B cell (primary cell): ENCODE measurements at regions not wholly inside any gene's neighbourhood (a gene's known extent, or its start where the extent isn't known, plus 50 kb on each side); places are given as distances from the start of the nearest gene placed in this dataset.

Source experiments
- ATAC-seq: fragments of 200-7000 bp; cut with Tn5 transposase; one replicate; pipeline ENCODE4 v1.10.0; 2021; ENCODE audit warnings: low read depth, mild to moderate bottlenecking, moderate number of reproducible peaks, moderate library complexity
- CTCF ChIA-PET: fragments of 350-600 bp; sonication (Branson Sonifier 250); formaldehyde crosslinking; loops from one replicate; lab custom pipeline; 2021; ENCODE audit warnings: antibody characterized with exemption, inconsistent platforms; lab: Charles Lee
- POLR2A ChIA-PET: fragments of 350-600 bp; sonication (Branson Sonifier 250); formaldehyde crosslinking; loops from one replicate; lab custom pipeline; 2021; ENCODE audit warnings: antibody characterized with exemption; lab: Charles Lee
- DNase-seq: peaks from one replicate; pipeline ENCODE4 v3.0.0; 2013
- H2AFZ ChIP-seq: 2 replicates; pipeline ENCODE4 v1.6.1; 2012; ENCODE audit warnings: mild to moderate bottlenecking, low read depth, low read length; ENCODE audit not compliant: insufficient read depth, poor library complexity, severe bottlenecking
- H3K27ac ChIP-seq, 2 donors: 1 replicate in 1 of 2; 2 replicates in 1 of 2; pipeline ENCODE4 v1.5.1; 2012 to 2013; ENCODE audit warnings: low read length in 2 of 2, mild to moderate bottlenecking in 2 of 2, moderate library complexity in 1 of 2
- H3K27me3 ChIP-seq, 4 experiments: fragments of 200-600 bp in 1 of 4; sonication (generic) in 1 of 4; replicated peaks in 1 of 4; 1 replicate in 2 of 4; 2 replicates in 2 of 4; pipeline versions ENCODE4 v1.6.1 to v1.7.0; 2013 to 2016; ENCODE audit warnings: low read length in 3 of 4, mild to moderate bottlenecking in 2 of 4, mixed read lengths in 1 of 4, moderate library complexity in 1 of 4; ENCODE audit not compliant: insufficient read depth in 4 of 4, control insufficient read depth in 3 of 4; ENCODE audit errors: control extremely low read depth in 1 of 4
- H3K36me3 ChIP-seq, 2 experiments: replicated peaks in 1 of 2; 1 replicate in 1 of 2; 2 replicates in 1 of 2; pipeline versions ENCODE4 v1.6.1 to v1.7.1; 2013; ENCODE audit warnings: low read length in 1 of 2; ENCODE audit not compliant: insufficient read depth in 2 of 2, control insufficient read depth in 1 of 2; ENCODE audit errors: control extremely low read depth in 1 of 2, extremely low read depth in 1 of 2
- H3K4me1 ChIP-seq, 2 donors: fragments of 200-600 bp in 1 of 2; sonication (generic) in 1 of 2; 1 replicate in 1 of 2; 2 replicates in 1 of 2; pipeline versions ENCODE4 v1.5.1 to v1.6.1; 2013 to 2017; ENCODE audit warnings: low read length in 2 of 2; ENCODE audit not compliant: control insufficient read depth in 2 of 2, insufficient read depth in 2 of 2
- H3K4me2 ChIP-seq: replicated peaks from 2 replicates; pipeline ENCODE3; 2012; ENCODE audit warnings: mild to moderate bottlenecking, low read depth, low read length; ENCODE audit not compliant: poor library complexity, severe bottlenecking
- H3K4me3 ChIP-seq, 5 experiments: fragments of 200-600 bp in 1 of 5; sonication (generic) in 1 of 5; 1 replicate in 3 of 5; 2 replicates in 2 of 5; pipeline versions ENCODE4 v1.5.1 to v1.7.0; 2011 to 2016; ENCODE audit warnings: low read length in 4 of 5, mild to moderate bottlenecking in 4 of 5, low read depth in 2 of 5, control low read depth in 1 of 5, moderate library complexity in 1 of 5; ENCODE audit not compliant: insufficient read depth in 1 of 5; ENCODE audit errors: control extremely low read depth in 1 of 5, extremely low read depth in 1 of 5
- H3K79me2 ChIP-seq: fragments of 200-600 bp; sonication (generic); one replicate; pipeline ENCODE4 v1.6.0; 2016; ENCODE audit warnings: low read length; ENCODE audit not compliant: control insufficient read depth, insufficient read depth
- H3K9ac ChIP-seq: fragments of 200-600 bp; sonication (generic); 2 replicates; pipeline ENCODE4 v1.6.1; 2017; ENCODE audit warnings: mild to moderate bottlenecking, low read length, moderate library complexity
- H3K9me3 ChIP-seq, 3 donors: one replicate each; pipeline versions ENCODE4 v1.6.1 to v1.7.1; 2013; ENCODE audit warnings: low read length in 2 of 3; ENCODE audit not compliant: control insufficient read depth in 2 of 3, insufficient read depth in 1 of 3; ENCODE audit errors: control extremely low read depth in 1 of 3
- H4K20me1 ChIP-seq: 2 replicates; pipeline ENCODE4 v1.6.0; 2012; ENCODE audit warnings: mild to moderate bottlenecking, low read length; ENCODE audit not compliant: insufficient read depth, control insufficient read depth, poor library complexity, severe bottlenecking
- H3K27ac Mint-ChIP-seq: one replicate; pipeline ENCODE4 v1.8.0; 2021; ENCODE audit warnings: mixed read lengths
- H3K27me3 Mint-ChIP-seq: one replicate; pipeline ENCODE4 v1.8.0; 2021; ENCODE audit warnings: mixed read lengths
- H3K4me1 Mint-ChIP-seq: one replicate; pipeline ENCODE4 v1.8.0; 2021; ENCODE audit warnings: mixed read lengths
- H3K4me3 Mint-ChIP-seq: one replicate; pipeline ENCODE4 v1.8.0; 2021; ENCODE audit warnings: mixed read lengths
- H3K9me3 Mint-ChIP-seq: one replicate; pipeline ENCODE4 v1.8.0; 2022; ENCODE audit warnings: mixed read lengths; ENCODE audit not compliant: insufficient read depth
- EZH2 ChIP-seq: IDR thresholded peaks from 2 replicates; pipeline ENCODE4 v1.6.1; 2012; ENCODE audit warnings: borderline replicate concordance, low read depth, mild to moderate bottlenecking, moderate library complexity, low read length; ENCODE audit not compliant: insufficient read depth, poor library complexity, severe bottlenecking
- WGBS: methylation state at CpG from one replicate; pipeline ENCODE4 v1.1.5; 2013; ENCODE audit warnings: missing lambda C conversion rate; ENCODE audit not compliant: insufficient coverage; 5-methylcytosine and 5-hydroxymethylcytosine counted together
- intact Hi-C: fragments of 100-400 bp; cut with micrococcal nuclease; formaldehyde crosslinking; loops from one replicate; pipeline ENCODE4 v1.10.0; 2022
- TF ChIP-seq, protein P1 (sequence below): fragments of 200-600 bp; IDR thresholded peaks from one replicate; pipeline ENCODE4 v1.8.0; 2022; ENCODE audit warnings: antibody characterized with exemption, mild to moderate bottlenecking

DNA sequence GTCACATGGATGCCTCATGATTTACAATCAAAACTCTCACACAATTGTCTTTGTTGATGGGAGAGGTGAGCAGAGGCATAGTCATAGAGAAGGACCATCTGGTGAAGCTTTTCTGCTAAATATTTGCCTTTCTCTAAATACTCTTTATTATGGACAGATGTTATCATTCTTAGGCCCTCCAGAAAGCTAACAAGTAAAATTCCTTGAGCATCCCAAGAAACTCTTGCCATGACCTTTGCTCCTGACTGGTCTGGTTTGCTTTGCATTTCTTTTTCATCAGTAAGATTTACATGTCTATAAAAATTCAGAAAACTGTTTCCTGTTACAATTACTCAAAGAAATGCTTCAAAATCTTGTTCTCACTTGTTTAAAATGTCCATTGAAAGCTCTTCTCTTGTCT, 1336.6 kb upstream of the CDH8 start:
- H3K4me2 ChIP-seq: no peak overlapping the region
- ChIA-PET CTCF (no interaction called here), POLR2A (no interaction called here)
- no peak for DNase-seq
- ATAC-seq: no peak
- intact Hi-C loops: no loop called here
- no peaks in the 10 kb centered on the region for H3K9me3 ChIP-seq
- no peak overlapping the region for H3K9ac ChIP-seq
- H3K79me2 ChIP-seq: no peaks in the 10 kb centered on the region
- Mint-ChIP-seq H3K4me3 (no peak overlapping the region), H3K27me3 (no peaks in the 10 kb centered on the region), H3K9me3 (peaks cover 4% of the 10 kb centered on the region), H3K4me1 (no peaks in the 10 kb centered on the region), H3K27ac (no peak overlapping the region)
- no peaks in the 10 kb centered on the region for H3K4me1 ChIP-seq
- no peak overlapping the region for H3K27ac ChIP-seq
- H3K36me3 ChIP-seq: no peaks in the 10 kb centered on the region
- no peaks in the 10 kb centered on the region for H4K20me1 ChIP-seq
- no peak overlapping the region for H3K4me3 ChIP-seq
- no peak overlapping the region for H2AFZ ChIP-seq
- TF ChIP-seq, protein P1, sequence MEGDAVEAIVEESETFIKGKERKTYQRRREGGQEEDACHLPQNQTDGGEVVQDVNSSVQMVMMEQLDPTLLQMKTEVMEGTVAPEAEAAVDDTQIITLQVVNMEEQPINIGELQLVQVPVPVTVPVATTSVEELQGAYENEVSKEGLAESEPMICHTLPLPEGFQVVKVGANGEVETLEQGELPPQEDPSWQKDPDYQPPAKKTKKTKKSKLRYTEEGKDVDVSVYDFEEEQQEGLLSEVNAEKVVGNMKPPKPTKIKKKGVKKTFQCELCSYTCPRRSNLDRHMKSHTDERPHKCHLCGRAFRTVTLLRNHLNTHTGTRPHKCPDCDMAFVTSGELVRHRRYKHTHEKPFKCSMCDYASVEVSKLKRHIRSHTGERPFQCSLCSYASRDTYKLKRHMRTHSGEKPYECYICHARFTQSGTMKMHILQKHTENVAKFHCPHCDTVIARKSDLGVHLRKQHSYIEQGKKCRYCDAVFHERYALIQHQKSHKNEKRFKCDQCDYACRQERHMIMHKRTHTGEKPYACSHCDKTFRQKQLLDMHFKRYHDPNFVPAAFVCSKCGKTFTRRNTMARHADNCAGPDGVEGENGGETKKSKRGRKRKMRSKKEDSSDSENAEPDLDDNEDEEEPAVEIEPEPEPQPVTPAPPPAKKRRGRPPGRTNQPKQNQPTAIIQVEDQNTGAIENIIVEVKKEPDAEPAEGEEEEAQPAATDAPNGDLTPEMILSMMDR: no peak
- no peak for TF ChIP-seq EZH2
- no peaks in the 10 kb centered on the region for H3K27me3 ChIP-seq

DNA sequence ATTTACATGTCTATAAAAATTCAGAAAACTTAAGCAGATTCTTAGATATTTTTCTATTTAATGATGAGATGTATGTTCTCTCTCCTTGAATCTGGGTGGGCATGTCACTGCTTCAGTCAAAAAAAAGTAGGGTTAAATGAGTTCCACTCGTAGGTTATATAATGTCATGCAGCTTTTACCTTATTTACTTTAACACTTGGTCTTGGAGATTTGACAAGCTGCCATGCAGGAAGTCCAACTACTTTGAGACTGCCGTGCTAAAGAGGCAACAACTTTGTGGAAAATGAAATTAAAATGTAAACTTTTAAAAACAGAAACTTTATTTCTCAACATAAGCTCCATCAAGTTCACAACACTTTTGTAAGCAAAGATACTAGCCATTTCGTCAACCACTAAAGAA, 1336.0 kb upstream of the CDH8 start:
- Histone ChIP-seq H3K27ac (no peak overlapping the region), H3K9me3 (no peaks in the 10 kb centered on the region), H3K79me2 (no peaks in the 10 kb centered on the region), H3K27me3 (no peaks in the 10 kb centered on the region), H3K4me3 (no peak overlapping the region), H3K36me3 (no peaks in the 10 kb centered on the region), H3K4me1 (no peaks in the 10 kb centered on the region), H2AFZ (no peak overlapping the region), H3K9ac (no peak overlapping the region), H4K20me1 (no peaks in the 10 kb centered on the region), H3K4me2 (no peak overlapping the region)
- TF ChIP-seq, protein P1: no peak
- TF ChIP-seq EZH2: no peak
- POLR2A ChIA-PET: no interaction called here
- CTCF ChIA-PET: no interaction called here
- no CpG with 5 or more reads among the region's 3 CpGs for WGBS
- H3K27me3 Mint-ChIP-seq: no peaks in the 10 kb centered on the region
- H3K4me3 Mint-ChIP-seq: no peak overlapping the region
- DNase-seq (no peak), ATAC-seq (no peak)
- H3K4me1 Mint-ChIP-seq: no peaks in the 10 kb centered on the region
- intact Hi-C loops: no loop called here
- H3K27ac Mint-ChIP-seq: no peak overlapping the region
- peaks cover 4% of the 10 kb centered on the region for H3K9me3 Mint-ChIP-seq
